ENCODE measurements at regions not wholly inside any gene's neighbourhood (a gene's known extent, or its start where the extent isn't known, plus 50 kb on each side); places are given as distances from the start of the nearest gene placed in this dataset.

GRCh38 chr2:184261331-184261730 lies 337.0 kb upstream of the ZNF804A start:
- no peaks in the 10 kb centered on the region for H3K27me3 ChIP-seq
- no peak overlapping the region for H3K27ac ChIP-seq
- no peaks in the 10 kb centered on the region for H3K9me3 ChIP-seq
- no peak for TF ChIP-seq CTCF (IDR thresholded peaks at IDR 0.05)
- TF ChIP-seq POLR2A (IDR thresholded peaks at IDR 0.05), result no peak
- no peaks in the 10 kb centered on the region for H3K4me1 ChIP-seq
- DNase-seq, result no peak
- H3K36me3 ChIP-seq, result no peaks in the 10 kb centered on the region
- H3K4me3 ChIP-seq, result no peak overlapping the region

GRCh38 chr2:184261818-184262217 lies 336.5 kb upstream of the ZNF804A start:
- Histone ChIP-seq H3K36me3 (no peaks in the 10 kb centered on the region), H3K9me3 (no peaks in the 10 kb centered on the region), H3K4me3 (no peak overlapping the region), H3K27ac (no peak overlapping the region), H3K27me3 (no peaks in the 10 kb centered on the region), H3K4me1 (no peaks in the 10 kb centered on the region)
- no peak for DNase-seq
- TF ChIP-seq POLR2A (IDR thresholded peaks at IDR 0.05), result no peak
- TF ChIP-seq CTCF (IDR thresholded peaks at IDR 0.05), result no peak

- H3K36me3 ChIP-seq, result no peaks in the 10 kb centered on the region
- TF ChIP-seq POLR2A (IDR thresholded peaks at IDR 0.05) (no peak), CTCF (IDR thresholded peaks at IDR 0.05) (no peak)
These were observed 329.3 kb upstream of the ZNF804A start for GRCh38 chr2:184268900-184269477.

GRCh38 chr2:184270660-184271059 lies 327.7 kb upstream of the ZNF804A start:
- no peak overlapping the region for H3K27ac ChIP-seq

More at GRCh38 chr2:184268900-184269477, 329.3 kb upstream of the ZNF804A start:
- no peak overlapping the region for H3K27ac ChIP-seq
- H3K27me3 ChIP-seq, result no peaks in the 10 kb centered on the region
- no peak overlapping the region for H3K4me3 ChIP-seq
- H3K4me1 ChIP-seq, result no peaks in the 10 kb centered on the region
- no peaks in the 10 kb centered on the region for H3K9me3 ChIP-seq
- no peak for DNase-seq

GRCh38 chr2:184272056-184272455 lies 326.3 kb upstream of the ZNF804A start:
- no peak for TF ChIP-seq CTCF (IDR thresholded peaks at IDR 0.05)
- no peak for TF ChIP-seq POLR2A (IDR thresholded peaks at IDR 0.05)
- Histone ChIP-seq H3K4me1 (no peaks in the 10 kb centered on the region), H3K4me3 (no peak overlapping the region), H3K9me3 (no peaks in the 10 kb centered on the region), H3K36me3 (no peaks in the 10 kb centered on the region), H3K27ac (no peak overlapping the region), H3K27me3 (no peaks in the 10 kb centered on the region)
- DNase-seq, result no peak

More at GRCh38 chr2:184270660-184271059, 327.7 kb upstream of the ZNF804A start:
- Histone ChIP-seq H3K4me3 (no peak overlapping the region), H3K9me3 (no peaks in the 10 kb centered on the region), H3K4me1 (no peaks in the 10 kb centered on the region), H3K36me3 (no peaks in the 10 kb centered on the region), H3K27me3 (no peaks in the 10 kb centered on the region)
- DNase-seq, result no peak
- TF ChIP-seq POLR2A (IDR thresholded peaks at IDR 0.05) (no peak), CTCF (IDR thresholded peaks at IDR 0.05) (no peak)

- Histone ChIP-seq H3K36me3 (no peaks in the 10 kb centered on the region), H3K4me3 (no peak overlapping the region), H3K27ac (no peak overlapping the region), H3K4me1 (no peaks in the 10 kb centered on the region), H3K27me3 (no peaks in the 10 kb centered on the region), H3K9me3 (no peaks in the 10 kb centered on the region)
- TF ChIP-seq POLR2A (IDR thresholded peaks at IDR 0.05) (no peak), CTCF (IDR thresholded peaks at IDR 0.05) (no peak)
- no peak for DNase-seq
These were observed 303.5 kb upstream of the ZNF804A start for GRCh38 chr2:184294831-184295230.

All from Peyer's patch (tissue), 4 donors.